22Rv1 (cell line): ENCODE measurements at regions not wholly inside any gene's neighbourhood (a gene's known extent, or its start where the extent isn't known, plus 50 kb on each side); places are given as distances from the start of the nearest gene placed in this dataset.

ENCODE experiments used
- ZFX ChIP-seq: fragments of 450-650 bp; IDR thresholded peaks from 2 replicates; pipeline ENCODE4 v1.6.1; 2017; ENCODE audit warnings: antibody characterized with exemption, borderline replicate concordance
- TF ChIP-seq, protein P1 (sequence below): fragments of 450-650 bp; IDR thresholded peaks from 2 replicates; pipeline ENCODE4 v1.5.1; 2017; ENCODE audit warnings: mild to moderate bottlenecking

GRCh38 chr20:25749649-25750048, 53.0 kb upstream of the ZNF337 start:
- TF ChIP-seq, protein P1, sequence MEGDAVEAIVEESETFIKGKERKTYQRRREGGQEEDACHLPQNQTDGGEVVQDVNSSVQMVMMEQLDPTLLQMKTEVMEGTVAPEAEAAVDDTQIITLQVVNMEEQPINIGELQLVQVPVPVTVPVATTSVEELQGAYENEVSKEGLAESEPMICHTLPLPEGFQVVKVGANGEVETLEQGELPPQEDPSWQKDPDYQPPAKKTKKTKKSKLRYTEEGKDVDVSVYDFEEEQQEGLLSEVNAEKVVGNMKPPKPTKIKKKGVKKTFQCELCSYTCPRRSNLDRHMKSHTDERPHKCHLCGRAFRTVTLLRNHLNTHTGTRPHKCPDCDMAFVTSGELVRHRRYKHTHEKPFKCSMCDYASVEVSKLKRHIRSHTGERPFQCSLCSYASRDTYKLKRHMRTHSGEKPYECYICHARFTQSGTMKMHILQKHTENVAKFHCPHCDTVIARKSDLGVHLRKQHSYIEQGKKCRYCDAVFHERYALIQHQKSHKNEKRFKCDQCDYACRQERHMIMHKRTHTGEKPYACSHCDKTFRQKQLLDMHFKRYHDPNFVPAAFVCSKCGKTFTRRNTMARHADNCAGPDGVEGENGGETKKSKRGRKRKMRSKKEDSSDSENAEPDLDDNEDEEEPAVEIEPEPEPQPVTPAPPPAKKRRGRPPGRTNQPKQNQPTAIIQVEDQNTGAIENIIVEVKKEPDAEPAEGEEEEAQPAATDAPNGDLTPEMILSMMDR, result no peak
- TF ChIP-seq ZFX, result no peak
